ENCODE measurements at regions not wholly inside any gene's neighbourhood (a gene's known extent, or its start where the extent isn't known, plus 50 kb on each side); places are given as distances from the start of the nearest gene placed in this dataset.
"Not testable (repeated sequence)": the region's sequence is repeated elsewhere in the genome, so short reads cannot be mapped to it uniquely, and the experiment has no call there.

DNA sequence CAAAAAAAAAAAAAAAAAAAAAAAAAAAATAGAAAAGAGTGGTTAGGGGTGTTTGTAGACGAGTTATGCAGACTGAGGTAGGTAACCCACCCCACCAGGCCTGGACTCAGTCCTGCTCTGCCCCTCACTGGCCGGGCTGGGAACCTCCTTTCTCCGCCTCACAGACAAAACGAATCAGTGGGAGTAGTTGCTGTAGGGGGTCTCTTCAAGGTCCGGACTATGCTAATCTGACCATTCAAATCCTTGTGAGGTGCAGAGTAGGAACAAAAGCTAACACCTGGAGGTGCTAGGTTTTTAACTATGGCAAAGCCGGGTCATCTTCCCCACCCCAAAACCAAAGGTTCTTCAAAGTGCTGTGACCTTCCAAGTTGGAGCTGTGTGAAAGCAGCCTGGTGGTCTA is 223.7 kb downstream of the SLC4A3 start:
- Histone ChIP-seq H3K9me3 (ENCODE audit: low read length) (no peaks in the 10 kb centered on the region), H3K36me3 (ENCODE audit: insufficient read depth, low read length) (no peaks in the 10 kb centered on the region), H3K4me1 (ENCODE audit: insufficient read depth, low read length) (no peaks in the 10 kb centered on the region), H3K9ac (ENCODE audit: low read length) (no peak overlapping the region), H3K4me3 (ENCODE audit: low read depth in 1 of 2, low read length in 2 of 2) (no peak overlapping the region), H3K27me3 (ENCODE audit: control insufficient read depth in 1 of 2, insufficient read depth in 2 of 2, low read length in 2 of 2) (no peaks in the 10 kb centered on the region), H3K27ac (ENCODE audit: low read depth, low read length) (no peak overlapping the region)

- Histone ChIP-seq H3K4me3 (ENCODE audit: low read depth in 1 of 2, low read length in 2 of 2) (peak overlapping the region; percentile 37 to 63), H3K27me3 (ENCODE audit: control insufficient read depth in 1 of 2, insufficient read depth in 2 of 2, low read length in 2 of 2) (no peaks in the 10 kb centered on the region), H3K36me3 (ENCODE audit: insufficient read depth, low read length) (no peaks in the 10 kb centered on the region), H3K9me3 (ENCODE audit: low read length) (no peaks in the 10 kb centered on the region), H3K4me1 (ENCODE audit: insufficient read depth, low read length) (no peaks in the 10 kb centered on the region), H3K27ac (ENCODE audit: low read depth, low read length) (no peak overlapping the region), H3K9ac (ENCODE audit: low read length) (no peak overlapping the region)
These were observed 224.5 kb downstream of the SLC4A3 start for GRCh38 chr2:219851801-219852481.

DNA sequence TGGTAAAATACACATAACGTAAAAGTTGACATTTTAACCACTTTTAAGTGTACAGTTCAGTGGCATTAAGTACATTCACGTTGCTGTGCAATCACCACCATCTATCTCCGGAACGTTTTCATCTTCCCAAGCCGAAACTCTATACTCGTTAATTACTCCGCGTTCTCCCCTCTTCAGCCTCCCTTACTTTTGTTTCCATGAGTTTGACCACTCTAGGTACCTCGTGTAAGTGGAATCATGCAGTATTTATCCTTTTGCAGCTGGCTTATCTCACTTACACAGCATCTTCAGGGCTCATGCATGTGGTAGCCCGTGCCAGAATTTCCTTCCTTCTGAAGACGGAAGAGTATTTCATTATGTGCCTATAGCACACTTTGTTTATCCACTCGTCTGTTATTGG is 225.2 kb downstream of the SLC4A3 start:
- H3K4me3 ChIP-seq (ENCODE audit: low read depth in 1 of 2, low read length in 2 of 2) = peak overlapping the region; percentile 37 to 63

DNA sequence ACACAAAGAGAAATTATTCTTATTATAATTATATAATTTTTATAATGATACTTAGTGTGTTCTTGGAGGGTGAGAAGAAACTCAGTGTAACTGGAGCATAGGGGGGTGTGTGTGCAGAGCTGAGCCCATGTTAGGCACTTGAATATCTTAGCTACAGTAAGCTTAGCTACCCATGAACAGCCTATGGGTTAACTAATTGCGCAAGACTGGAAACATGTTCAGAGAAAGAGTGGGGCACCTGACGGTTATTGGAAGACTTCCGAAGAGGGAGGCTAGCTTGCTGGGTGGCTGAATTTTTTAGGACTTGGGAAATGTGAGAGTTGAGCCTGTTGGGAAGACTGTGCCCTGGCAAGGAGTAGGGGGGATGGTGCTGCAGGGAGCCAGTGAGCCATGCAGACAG is 229.2 kb downstream of the SLC4A3 start:
- H3K27ac ChIP-seq (ENCODE audit: low read depth, low read length) = no peak overlapping the region
- H3K36me3 ChIP-seq (ENCODE audit: insufficient read depth, low read length) = no peaks in the 10 kb centered on the region
- H3K4me3 ChIP-seq (ENCODE audit: low read depth in 1 of 2, low read length in 2 of 2) = no peak overlapping the region
- no peaks in the 10 kb centered on the region for H3K9me3 ChIP-seq (ENCODE audit: low read length)
- no peaks in the 10 kb centered on the region for H3K4me1 ChIP-seq (ENCODE audit: insufficient read depth, low read length)
- no peak overlapping the region for H3K9ac ChIP-seq (ENCODE audit: low read length)
- no peaks in the 10 kb centered on the region for H3K27me3 ChIP-seq (ENCODE audit: control insufficient read depth in 1 of 2, insufficient read depth in 2 of 2, low read length in 2 of 2)

More for the DNA sequence above, 225.2 kb downstream of the SLC4A3 start:
- Histone ChIP-seq H3K9me3 (ENCODE audit: low read length) (no peaks in the 10 kb centered on the region), H3K4me1 (ENCODE audit: insufficient read depth, low read length) (no peaks in the 10 kb centered on the region), H3K27ac (ENCODE audit: low read depth, low read length) (no peak overlapping the region), H3K9ac (ENCODE audit: low read length) (no peak overlapping the region), H3K27me3 (ENCODE audit: control insufficient read depth in 1 of 2, insufficient read depth in 2 of 2, low read length in 2 of 2) (no peaks in the 10 kb centered on the region), H3K36me3 (ENCODE audit: insufficient read depth, low read length) (no peaks in the 10 kb centered on the region)

GRCh38 chr2:219857751-219858150 is 230.3 kb downstream of the SLC4A3 start:
- Histone ChIP-seq H3K4me3 (ENCODE audit: low read depth in 1 of 2, low read length in 2 of 2) (no peak overlapping the region), H3K27me3 (ENCODE audit: control insufficient read depth in 1 of 2, insufficient read depth in 2 of 2, low read length in 2 of 2) (no peaks in the 10 kb centered on the region), H3K9me3 (ENCODE audit: low read length) (no peaks in the 10 kb centered on the region), H3K27ac (ENCODE audit: low read depth, low read length) (no peak overlapping the region), H3K9ac (ENCODE audit: low read length) (no peak overlapping the region), H3K4me1 (ENCODE audit: insufficient read depth, low read length) (no peaks in the 10 kb centered on the region), H3K36me3 (ENCODE audit: insufficient read depth, low read length) (no peaks in the 10 kb centered on the region)

- Histone ChIP-seq H3K4me1 (ENCODE audit: insufficient read depth, low read length) (no peaks in the 10 kb centered on the region), H3K27ac (ENCODE audit: low read depth, low read length) (no peak overlapping the region), H3K36me3 (ENCODE audit: insufficient read depth, low read length) (no peaks in the 10 kb centered on the region), H3K9ac (ENCODE audit: low read length) (no peak overlapping the region), H3K4me3 (ENCODE audit: low read depth in 1 of 2, low read length in 2 of 2) (no peak overlapping the region), H3K27me3 (ENCODE audit: control insufficient read depth in 1 of 2, insufficient read depth in 2 of 2, low read length in 2 of 2) (no peaks in the 10 kb centered on the region), H3K9me3 (ENCODE audit: low read length) (no peaks in the 10 kb centered on the region)
These were observed 233.9 kb downstream of the SLC4A3 start for GRCh38 chr2:219861307-219861706.

DNA sequence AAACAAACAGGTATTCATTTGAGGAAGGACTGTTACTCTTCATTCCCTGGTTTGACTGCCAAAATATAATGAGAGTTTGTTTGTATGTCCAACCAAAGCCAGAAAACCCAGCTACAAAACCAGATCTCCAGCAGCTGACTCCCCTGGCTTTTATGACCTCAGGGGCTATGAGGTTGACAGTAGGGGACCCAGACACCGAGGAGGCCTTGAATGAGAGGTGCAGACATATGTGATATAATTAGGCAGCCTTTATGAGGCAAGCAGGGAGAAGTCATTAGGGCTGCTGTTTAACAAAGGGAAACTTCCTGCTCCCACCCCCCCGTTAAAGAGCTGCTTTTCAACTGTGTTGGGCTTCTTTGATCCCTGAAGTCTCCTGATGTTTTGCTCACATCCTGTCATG is 236.7 kb downstream of the SLC4A3 start:
- Histone ChIP-seq H3K27ac (ENCODE audit: low read depth, low read length) (no peak overlapping the region), H3K4me3 (ENCODE audit: low read depth in 1 of 2, low read length in 2 of 2) (no peak overlapping the region)

GRCh38 chr2:219868635-219869034 is 241.2 kb downstream of the SLC4A3 start:
- Histone ChIP-seq H3K27ac (ENCODE audit: low read depth, low read length) (no peak overlapping the region), H3K27me3 (ENCODE audit: control insufficient read depth in 1 of 2, insufficient read depth in 2 of 2, low read length in 2 of 2) (no peaks in the 10 kb centered on the region), H3K4me1 (ENCODE audit: insufficient read depth, low read length) (no peaks in the 10 kb centered on the region), H3K9ac (ENCODE audit: low read length) (no peak overlapping the region), H3K4me3 (ENCODE audit: low read depth in 1 of 2, low read length in 2 of 2) (no peak overlapping the region), H3K9me3 (ENCODE audit: low read length) (no peaks in the 10 kb centered on the region), H3K36me3 (ENCODE audit: insufficient read depth, low read length) (no peaks in the 10 kb centered on the region)

More for the DNA sequence above, 236.7 kb downstream of the SLC4A3 start:
- no peaks in the 10 kb centered on the region for H3K9me3 ChIP-seq (ENCODE audit: low read length)
- H3K4me1 ChIP-seq (ENCODE audit: insufficient read depth, low read length) = no peaks in the 10 kb centered on the region
- H3K9ac ChIP-seq (ENCODE audit: low read length) = no peak overlapping the region
- H3K27me3 ChIP-seq (ENCODE audit: control insufficient read depth in 1 of 2, insufficient read depth in 2 of 2, low read length in 2 of 2) = no peaks in the 10 kb centered on the region
- no peaks in the 10 kb centered on the region for H3K36me3 ChIP-seq (ENCODE audit: insufficient read depth, low read length)

GRCh38 chr2:219870041-219870440 is 242.6 kb downstream of the SLC4A3 start:
- no peaks in the 10 kb centered on the region for H3K4me1 ChIP-seq (ENCODE audit: insufficient read depth, low read length)
- H3K9ac ChIP-seq (ENCODE audit: low read length) = no peak overlapping the region
- no peak overlapping the region for H3K4me3 ChIP-seq (ENCODE audit: low read depth in 1 of 2, low read length in 2 of 2)
- H3K36me3 ChIP-seq (ENCODE audit: insufficient read depth, low read length) = no peaks in the 10 kb centered on the region
- H3K27me3 ChIP-seq (ENCODE audit: control insufficient read depth in 1 of 2, insufficient read depth in 2 of 2, low read length in 2 of 2) = no peaks in the 10 kb centered on the region
- H3K9me3 ChIP-seq (ENCODE audit: low read length) = no peaks in the 10 kb centered on the region
- H3K27ac ChIP-seq (ENCODE audit: low read depth, low read length) = no peak overlapping the region

- Histone ChIP-seq H3K36me3 (ENCODE audit: insufficient read depth, low read length) (no peaks in the 10 kb centered on the region), H3K27me3 (ENCODE audit: control insufficient read depth in 1 of 2, insufficient read depth in 2 of 2, low read length in 2 of 2) (no peaks in the 10 kb centered on the region), H3K4me1 (ENCODE audit: insufficient read depth, low read length) (no peaks in the 10 kb centered on the region), H3K9me3 (ENCODE audit: low read length) (no peaks in the 10 kb centered on the region), H3K27ac (ENCODE audit: low read depth, low read length) (no peak overlapping the region), H3K4me3 (ENCODE audit: low read depth in 1 of 2, low read length in 2 of 2) (no peak overlapping the region), H3K9ac (ENCODE audit: low read length) (no peak overlapping the region)
These were observed 243.9 kb downstream of the SLC4A3 start for GRCh38 chr2:219871351-219871750.

- no peaks in the 10 kb centered on the region for H3K4me1 ChIP-seq (ENCODE audit: insufficient read depth, low read length)
- no peaks in the 10 kb centered on the region for H3K27me3 ChIP-seq (ENCODE audit: control insufficient read depth in 1 of 2, insufficient read depth in 2 of 2, low read length in 2 of 2)
- H3K36me3 ChIP-seq (ENCODE audit: insufficient read depth, low read length) = no peaks in the 10 kb centered on the region
- H3K9me3 ChIP-seq (ENCODE audit: low read length) = no peaks in the 10 kb centered on the region
- H3K27ac ChIP-seq (ENCODE audit: low read depth, low read length) = no peak overlapping the region
- H3K4me3 ChIP-seq (ENCODE audit: low read depth in 1 of 2, low read length in 2 of 2) = no peak overlapping the region
- H3K9ac ChIP-seq (ENCODE audit: low read length) = no peak overlapping the region
These were observed 247.6 kb downstream of the SLC4A3 start for GRCh38 chr2:219875036-219875435.

GRCh38 chr2:219875986-219876385 is 248.6 kb downstream of the SLC4A3 start:
- H3K27ac ChIP-seq (ENCODE audit: low read depth, low read length); H3K4me3 ChIP-seq (ENCODE audit: low read depth in 1 of 2, low read length in 2 of 2); H3K27me3 ChIP-seq (ENCODE audit: control insufficient read depth in 1 of 2, insufficient read depth in 2 of 2, low read length in 2 of 2); H3K36me3 ChIP-seq (ENCODE audit: insufficient read depth, low read length); H3K4me1 ChIP-seq (ENCODE audit: insufficient read depth, low read length); H3K9me3 ChIP-seq (ENCODE audit: low read length); H3K9ac ChIP-seq (ENCODE audit: low read length): not testable (repeated sequence)

Data from muscle layer of colon (tissue), 2 donors.